Ovary (tissue), 3 donors: ENCODE measurements at regions not wholly inside any gene's neighbourhood (a gene's known extent, or its start where the extent isn't known, plus 50 kb on each side); places are given as distances from the start of the nearest gene placed in this dataset.

Source experiments
- CTCF ChIP-seq, 3 donors: fragments of 450-650 bp in 2 of 3; fragments of 200-600 bp in 1 of 3; IDR thresholded peaks; one replicate each; pipeline versions ENCODE4 v1.5.1 to v1.8.0; 2016 to 2022; ENCODE audit warnings: antibody characterized with exemption in 3 of 3, mild to moderate bottlenecking in 1 of 3
- POLR2A ChIP-seq: fragments of 450-650 bp; IDR thresholded peaks from one replicate; pipeline ENCODE4 v1.6.1; 2017; ENCODE audit warnings: antibody characterized with exemption, mild to moderate bottlenecking, moderate library complexity
- donor health status: DM: no; HTN: no; CAD: no.

GRCh38 chr1:113281550-113281949 is 108.8 kb upstream of the MAGI3 start:
- TF ChIP-seq CTCF (IDR thresholded peaks at IDR 0.05) (no peak), POLR2A (no peak)
